ENCODE measurements at regions not wholly inside any gene's neighbourhood (a gene's known extent, or its start where the extent isn't known, plus 50 kb on each side); places are given as distances from the start of the nearest gene placed in this dataset.

- intact Hi-C loops (cut with micrococcal nuclease) = no loop called here
- DNase-seq (ENCODE audit: unreplicated experiment) = no peak
- Mint-ChIP-seq H3K9me3 (ENCODE audit: unreplicated experiment) (no peaks in the 10 kb centered on the region), H3K27ac (ENCODE audit: low read depth, unreplicated experiment) (no peak overlapping the region), H3K36me3 (ENCODE audit: insufficient read depth, unreplicated experiment) (no peaks in the 10 kb centered on the region), H3K4me3 (ENCODE audit: unreplicated experiment) (no peak overlapping the region), H3K4me1 (ENCODE audit: insufficient read depth, unreplicated experiment) (no peaks in the 10 kb centered on the region), H3K27me3 (ENCODE audit: insufficient read depth, unreplicated experiment) (no peaks in the 10 kb centered on the region)
- BruUV-seq (replicated peaks) = no TSS peak
- no peak for TF ChIP-seq CTCF (IDR thresholded peaks at IDR 0.05; ENCODE audit: unreplicated experiment)
- ChIA-PET CTCF (no interaction called here), POLR2A (no interaction called here)
These were observed 64.4 kb downstream of the DIO2 start for GRCh38 chr14:80146941-80147340.

DNA sequence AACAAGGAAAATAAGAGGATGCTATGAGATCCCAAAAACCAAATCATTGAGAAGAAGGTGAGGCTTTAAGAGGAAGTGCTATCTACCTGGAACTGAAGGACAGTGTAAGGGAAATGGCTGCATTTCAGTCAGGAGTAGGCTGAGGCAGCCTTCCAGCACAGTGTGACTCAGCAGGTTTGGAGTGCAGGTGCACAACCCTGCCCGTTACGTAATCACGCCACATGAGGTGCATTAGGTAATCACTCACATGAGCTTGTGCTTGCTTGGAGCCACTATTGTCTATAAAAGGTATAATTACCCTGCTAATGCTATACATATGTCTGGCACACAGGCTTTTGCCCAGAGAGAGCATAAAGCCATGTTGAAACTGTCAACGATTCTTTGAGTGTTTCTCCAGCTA lies 74.9 kb downstream of the DIO2 start:
- DNase-seq (ENCODE audit: unreplicated experiment) = peak; percentile 81
- H3K9me3 Mint-ChIP-seq (ENCODE audit: unreplicated experiment) = peaks cover 14% of the 10 kb centered on the region
- ChIA-PET POLR2A (interaction anchor here (1.1 kb wide), 1 partner anchor 11 kb away, joined by 3 read pairs; no protein-coding TSS in a partner anchor), CTCF (interaction anchor here (0.5 kb wide), 1 partner anchor 1853 kb away, joined by 3 read pairs; no protein-coding TSS in a partner anchor)
- H3K4me1 Mint-ChIP-seq (ENCODE audit: insufficient read depth, unreplicated experiment) = no peaks in the 10 kb centered on the region
- intact Hi-C loops (cut with micrococcal nuclease) = no loop called here
- TF ChIP-seq CTCF (IDR thresholded peaks at IDR 0.05; ENCODE audit: unreplicated experiment) = no peak
- no TSS peak for BruUV-seq (replicated peaks)
- no peaks in the 10 kb centered on the region for H3K36me3 Mint-ChIP-seq (ENCODE audit: insufficient read depth, unreplicated experiment)
- no peaks in the 10 kb centered on the region for H3K27me3 Mint-ChIP-seq (ENCODE audit: insufficient read depth, unreplicated experiment)
- H3K4me3 Mint-ChIP-seq (ENCODE audit: unreplicated experiment) = no peak overlapping the region
- no peak overlapping the region for H3K27ac Mint-ChIP-seq (ENCODE audit: low read depth, unreplicated experiment)

DNA sequence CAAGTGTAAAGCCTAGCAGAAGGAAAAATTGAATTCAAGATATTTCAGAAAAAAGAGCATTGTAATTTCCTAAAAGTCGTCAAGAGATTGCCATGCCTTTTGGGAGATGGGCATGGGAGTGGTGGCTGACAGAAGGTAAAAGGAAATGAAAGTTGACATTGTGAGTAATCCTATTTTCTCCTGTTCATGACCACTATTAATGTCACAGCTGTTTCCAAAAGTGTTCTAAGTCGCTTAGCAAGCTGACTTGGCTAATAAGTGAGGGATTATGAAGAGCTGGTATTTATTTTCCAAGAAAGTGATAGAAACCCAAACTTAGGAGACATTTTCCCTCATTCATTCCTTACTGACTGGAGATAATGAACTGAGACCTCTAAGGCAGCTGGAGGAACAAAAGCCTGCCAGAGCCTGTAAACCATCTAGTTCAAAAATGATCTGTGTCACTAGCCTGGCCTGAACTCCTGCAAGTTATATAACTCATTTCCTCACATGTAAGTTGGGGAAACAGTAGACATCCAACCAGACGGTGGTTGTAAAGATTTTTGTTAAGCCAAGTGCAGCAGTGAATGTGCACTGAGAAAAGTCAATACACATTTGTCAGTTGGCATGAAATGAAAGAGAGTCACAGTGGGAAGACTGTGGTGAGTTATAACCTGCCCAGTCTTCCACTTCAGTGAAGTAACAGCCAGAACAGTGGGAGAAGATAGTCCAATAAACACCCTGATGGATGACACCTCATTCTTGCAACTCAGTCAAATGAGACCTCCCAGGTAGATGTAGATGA lies 75.8 kb downstream of the DIO2 start:
- Mint-ChIP-seq H3K27me3 (ENCODE audit: insufficient read depth, unreplicated experiment) (no peaks in the 10 kb centered on the region), H3K36me3 (ENCODE audit: insufficient read depth, unreplicated experiment) (no peaks in the 10 kb centered on the region), H3K4me1 (ENCODE audit: insufficient read depth, unreplicated experiment) (no peaks in the 10 kb centered on the region), H3K4me3 (ENCODE audit: unreplicated experiment) (no peak overlapping the region), H3K9me3 (ENCODE audit: unreplicated experiment) (peaks cover 7% of the 10 kb centered on the region), H3K27ac (ENCODE audit: low read depth, unreplicated experiment) (no peak overlapping the region)
- POLR2A ChIA-PET = no interaction called here
- CTCF ChIA-PET = no interaction called here
- DNase-seq (ENCODE audit: unreplicated experiment) = no peak
- intact Hi-C loops (cut with micrococcal nuclease) = no loop called here
- BruUV-seq (replicated peaks) = no TSS peak
- TF ChIP-seq CTCF (IDR thresholded peaks at IDR 0.05; ENCODE audit: unreplicated experiment) = no peak

GRCh38 chr14:80134321-80134720 lies 77.0 kb downstream of the DIO2 start:
- H3K27me3 Mint-ChIP-seq (ENCODE audit: insufficient read depth, unreplicated experiment) = no peaks in the 10 kb centered on the region
- peaks cover 7% of the 10 kb centered on the region for H3K9me3 Mint-ChIP-seq (ENCODE audit: unreplicated experiment)
- BruUV-seq (replicated peaks) = no TSS peak
- H3K4me1 Mint-ChIP-seq (ENCODE audit: insufficient read depth, unreplicated experiment) = no peaks in the 10 kb centered on the region
- TF ChIP-seq CTCF (IDR thresholded peaks at IDR 0.05; ENCODE audit: unreplicated experiment) = no peak
- ChIA-PET CTCF (interaction anchor here (0.5 to 1.3 kb wide), 2 partner anchors 18 to 20 kb away, joined by 3 to 5 read pairs; no protein-coding TSS in a partner anchor), POLR2A (no interaction called here)
- no peak for DNase-seq (ENCODE audit: unreplicated experiment)
- no peak overlapping the region for H3K27ac Mint-ChIP-seq (ENCODE audit: low read depth, unreplicated experiment)
- intact Hi-C loops (cut with micrococcal nuclease) = no loop called here
- no peak overlapping the region for H3K4me3 Mint-ChIP-seq (ENCODE audit: unreplicated experiment)
- H3K36me3 Mint-ChIP-seq (ENCODE audit: insufficient read depth, unreplicated experiment) = no peaks in the 10 kb centered on the region

All from MCF 10A (cell line).